ENCODE measurements at regions not wholly inside any gene's neighbourhood (a gene's known extent, or its start where the extent isn't known, plus 50 kb on each side); places are given as distances from the start of the nearest gene placed in this dataset.

DNA sequence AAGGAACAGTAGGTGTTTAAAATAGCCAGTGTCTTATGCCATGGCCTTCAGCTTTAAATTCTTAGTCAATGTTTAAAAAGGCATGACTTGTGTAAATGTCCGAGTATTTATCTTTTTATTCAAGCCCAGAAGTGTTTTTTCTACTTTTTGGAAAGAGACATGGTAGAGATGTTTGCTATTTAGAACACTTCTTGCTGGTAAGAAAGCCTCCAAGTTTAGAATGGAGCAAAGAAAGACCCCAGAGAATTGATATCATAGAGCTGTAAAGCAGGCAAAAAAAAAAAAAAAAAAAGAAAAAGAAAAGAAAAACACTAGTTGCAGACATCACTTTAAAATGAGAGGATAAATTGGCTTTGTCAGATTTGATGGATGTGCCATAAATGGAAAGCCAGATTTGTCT, 375.1 kb downstream of the TMEM167A start:
- DNase-seq (ENCODE audit: low read depth, low spot score), result no peak

DNA sequence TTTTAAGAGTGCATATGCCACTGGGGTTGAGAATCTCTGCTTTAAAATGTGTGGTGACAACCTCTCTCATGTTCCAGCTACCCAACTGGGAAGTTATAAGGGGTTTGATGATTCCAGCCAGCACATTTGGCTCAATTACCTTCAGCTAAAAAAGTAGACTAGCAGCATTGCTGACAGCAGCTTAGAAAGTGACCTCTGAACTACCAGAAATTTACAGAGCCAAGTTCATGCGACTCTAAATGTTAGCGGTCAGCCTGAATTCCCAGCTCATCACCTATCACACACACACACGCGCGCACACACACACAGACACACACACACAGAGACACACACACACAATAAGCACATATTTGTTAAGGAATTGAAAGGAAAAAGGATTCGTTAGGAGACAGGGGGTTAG, 377.5 kb downstream of the TMEM167A start:
- DNase-seq (ENCODE audit: low read depth, low spot score), result no peak

DNA sequence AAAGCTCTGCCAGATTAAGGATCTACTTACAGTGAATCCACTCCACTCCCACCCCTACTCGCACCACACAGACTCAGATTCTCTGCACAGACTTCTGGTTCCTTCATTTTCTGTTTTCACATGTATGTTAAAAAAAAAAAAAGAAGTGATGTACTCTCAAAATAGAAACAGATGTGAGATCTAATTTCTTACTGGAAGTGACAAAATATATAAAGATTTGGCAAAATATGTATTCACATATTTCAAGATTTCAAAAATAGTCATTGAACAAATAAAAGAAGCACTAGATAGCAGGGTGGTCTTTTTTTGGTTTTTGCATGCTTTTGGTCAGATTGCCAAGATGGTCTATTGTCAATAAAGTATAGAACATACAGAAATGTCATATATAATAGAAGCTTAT, 379.2 kb downstream of the TMEM167A start:
- no peak for DNase-seq (ENCODE audit: low read depth, low spot score)

DNA sequence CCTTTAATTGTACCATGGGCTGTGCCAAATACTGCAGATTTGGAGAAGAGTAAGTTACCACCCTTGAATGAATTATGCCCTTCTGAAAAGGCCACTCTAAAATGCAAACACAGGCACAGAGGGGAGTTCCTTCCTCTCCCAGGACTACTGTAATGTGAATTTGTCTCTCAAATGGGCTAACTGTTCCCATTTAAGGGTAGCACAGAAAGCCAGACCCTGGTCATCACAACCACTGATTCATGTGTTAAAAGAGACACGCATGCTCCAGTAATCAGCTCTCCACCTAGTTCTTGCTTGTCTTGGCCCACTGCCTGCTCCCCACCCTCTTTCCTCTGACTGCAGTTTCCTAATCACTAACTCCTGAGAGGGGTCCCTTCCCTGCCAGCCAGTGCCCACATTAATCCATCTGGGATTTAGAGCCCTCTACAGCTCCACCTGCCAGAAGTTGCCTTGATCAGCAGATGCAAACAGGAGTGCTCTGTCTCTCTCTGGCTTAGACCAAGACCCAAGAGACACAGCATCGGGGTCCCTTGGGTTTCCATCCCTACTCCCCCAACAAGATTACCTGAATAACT, 382.4 kb downstream of the TMEM167A start:
- DNase-seq (ENCODE audit: low read depth, low spot score), result no peak

DNA sequence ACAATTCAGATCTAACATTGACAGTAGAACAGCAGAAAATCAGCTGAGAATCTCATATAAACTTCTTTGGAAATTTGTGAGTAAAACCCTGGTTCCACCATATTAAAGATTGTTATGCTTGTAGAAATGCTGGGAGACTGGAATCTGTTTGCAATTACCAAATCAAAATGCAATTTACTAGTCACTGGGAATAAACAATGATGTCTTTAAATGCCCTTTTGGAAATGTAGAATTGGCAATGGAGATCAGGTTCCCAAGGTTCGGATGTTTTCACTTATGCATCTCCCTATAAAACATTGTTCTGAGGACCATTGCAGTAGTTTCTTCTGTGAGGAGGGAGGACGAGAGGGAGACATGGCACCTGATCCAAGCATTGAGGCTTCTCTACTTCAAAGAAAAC, 384.4 kb downstream of the TMEM167A start:
- no peak for DNase-seq (ENCODE audit: low read depth, low spot score)

DNA sequence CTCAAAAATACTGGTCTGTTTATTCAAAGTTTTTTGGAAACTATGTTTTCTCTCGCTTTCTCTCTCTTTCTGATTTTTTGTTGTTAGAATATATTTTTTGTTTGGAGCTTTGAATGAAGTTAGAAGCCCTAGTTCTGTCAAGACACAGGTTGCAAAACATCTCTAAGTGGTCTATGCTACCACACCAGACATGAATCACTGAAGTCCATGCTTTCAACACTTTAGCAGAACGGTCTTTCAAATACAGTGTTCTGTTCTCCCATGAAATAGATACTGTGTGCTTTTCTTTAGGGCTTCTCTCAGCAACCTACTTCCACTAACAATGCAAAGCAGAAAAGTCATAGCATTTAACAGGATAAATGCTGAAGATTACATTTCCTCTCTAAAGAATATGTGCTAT, 392.5 kb downstream of the TMEM167A start:
- no peak for DNase-seq (ENCODE audit: low read depth, low spot score)

DNA sequence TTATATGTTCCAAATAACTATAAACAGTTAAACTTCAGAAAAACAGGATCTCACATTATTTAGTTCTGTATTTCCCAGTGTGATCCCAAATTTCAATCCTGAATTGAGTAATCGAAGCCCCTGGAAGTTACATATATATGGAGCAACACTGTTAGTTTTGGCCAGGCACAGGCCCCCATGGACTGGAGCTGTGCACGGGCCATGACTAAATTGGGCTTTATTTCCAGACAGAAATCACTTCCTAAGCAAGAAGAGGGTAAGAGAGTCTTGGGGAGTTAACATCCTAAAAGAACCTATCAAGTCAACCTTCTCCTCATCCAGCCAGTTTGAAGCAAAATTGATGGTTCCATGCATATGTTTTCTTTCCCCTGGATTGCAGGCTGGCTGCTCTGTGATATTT, 393.0 kb downstream of the TMEM167A start:
- DNase-seq (ENCODE audit: low read depth, low spot score), result no peak

DNA sequence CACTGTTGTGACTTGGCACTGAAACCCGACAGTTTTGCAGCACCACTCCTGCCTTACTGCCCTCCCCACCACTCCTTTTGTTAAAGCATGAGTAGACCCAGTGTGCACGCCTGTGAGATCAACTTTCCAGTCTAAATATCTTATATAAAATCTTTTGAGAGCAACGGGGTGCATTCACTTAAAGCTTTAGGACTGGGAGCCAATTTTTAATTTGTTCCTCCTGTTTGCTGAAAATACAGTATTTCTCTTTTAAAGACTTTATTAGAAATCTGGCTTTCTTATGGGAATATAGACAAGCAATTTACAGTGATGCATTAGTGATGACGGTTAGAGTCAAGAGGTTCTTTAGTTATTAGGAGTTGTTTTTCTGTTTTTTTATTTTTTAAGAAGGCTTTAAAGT, 397.5 kb downstream of the TMEM167A start:
- DNase-seq (ENCODE audit: low read depth, low spot score), result no peak

DNA sequence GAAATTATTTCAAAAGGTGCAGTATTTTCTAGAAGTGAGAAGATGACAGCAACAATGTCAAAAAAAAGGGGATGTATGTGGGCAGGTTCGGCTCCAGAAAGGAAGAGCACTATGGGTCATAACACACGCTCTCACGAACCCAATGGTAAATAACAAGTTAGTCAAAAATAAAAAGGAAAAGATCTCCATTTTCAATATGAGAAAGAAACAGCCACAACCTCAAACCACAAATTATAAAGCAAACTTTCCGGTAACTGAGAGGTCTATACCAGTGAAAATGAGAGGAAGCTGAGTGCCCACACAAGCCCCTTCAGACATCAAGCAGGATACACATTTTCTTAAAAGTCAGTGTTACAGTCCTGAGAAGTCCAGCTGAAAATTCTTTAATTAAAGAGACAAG, 398.5 kb upstream of the RPS23 start:
- no peak for DNase-seq (ENCODE audit: low read depth, low spot score)

DNA sequence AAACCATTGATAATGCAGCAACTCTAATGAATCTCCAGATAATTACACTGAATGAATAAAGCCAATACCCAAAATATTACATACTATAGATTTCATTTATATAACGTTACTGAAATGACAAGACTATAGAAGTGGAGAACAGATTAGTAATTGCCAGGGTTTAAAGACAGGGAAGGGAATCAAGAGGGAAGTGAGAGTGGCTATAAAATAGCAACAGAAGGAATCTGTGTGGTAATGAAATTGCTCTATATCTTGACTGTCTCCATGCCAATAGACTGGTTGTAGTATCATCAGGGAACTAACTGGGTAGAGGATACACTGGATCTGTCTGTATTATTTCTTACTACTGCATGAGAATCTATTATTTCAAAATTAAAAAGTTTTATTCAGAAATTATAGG, 396.5 kb upstream of the RPS23 start:
- no peak for DNase-seq (ENCODE audit: low read depth, low spot score)

DNA sequence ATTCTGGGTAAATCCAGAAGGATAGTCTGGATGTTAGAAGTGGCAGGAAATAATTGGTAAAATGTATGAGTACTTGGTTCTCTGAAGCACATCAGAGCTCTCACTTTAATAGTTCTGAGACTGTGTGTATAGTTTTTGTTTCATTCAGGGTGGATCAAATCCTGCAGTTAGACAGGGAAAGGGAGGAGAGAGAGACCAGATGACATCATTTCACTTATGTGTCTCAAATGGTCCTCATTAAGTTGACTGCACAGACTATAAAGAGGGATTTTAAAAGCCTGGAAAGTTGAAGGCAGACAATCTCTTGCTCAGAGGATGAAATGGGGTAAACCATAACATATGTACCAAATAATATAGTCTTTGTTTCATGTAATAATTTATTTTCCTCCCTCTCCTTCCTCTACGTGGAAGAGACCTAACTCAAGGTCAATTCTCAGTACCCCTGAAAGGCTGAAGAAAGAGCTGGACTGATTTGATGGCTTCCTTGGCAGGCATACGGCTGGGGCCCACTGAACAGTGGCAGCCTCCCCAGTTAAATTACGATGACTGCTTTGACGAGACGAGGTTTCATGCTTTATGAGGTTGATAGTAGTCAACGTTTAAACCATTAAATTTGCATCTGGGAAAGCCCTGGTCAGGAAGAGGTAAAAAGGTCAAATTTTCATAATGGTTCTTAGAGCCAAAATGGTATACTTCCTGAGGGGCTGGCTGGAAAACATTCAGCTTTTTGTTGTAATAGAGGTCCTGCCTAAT, 395.1 kb upstream of the RPS23 start:
- no peak for DNase-seq (ENCODE audit: low read depth, low spot score)

DNA sequence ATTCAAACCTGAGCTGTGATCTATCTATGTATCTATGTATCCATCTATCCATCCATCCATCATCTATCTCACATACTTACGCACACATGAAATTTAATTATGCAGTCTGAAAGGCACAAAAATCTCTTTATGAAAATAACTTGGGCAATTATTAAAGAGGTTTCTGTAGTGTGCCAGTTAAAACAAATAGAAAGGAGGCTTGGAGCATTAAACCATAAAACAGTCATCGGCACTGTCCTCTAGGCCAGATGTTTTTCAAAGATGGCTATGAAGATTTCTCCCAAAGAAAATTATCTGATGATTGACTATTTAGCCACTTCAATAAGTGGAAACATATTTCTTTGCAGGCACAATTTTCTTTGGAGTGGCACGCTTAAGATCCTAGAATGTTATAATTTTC, 392.5 kb upstream of the RPS23 start:
- DNase-seq (ENCODE audit: low read depth, low spot score), result no peak

DNA sequence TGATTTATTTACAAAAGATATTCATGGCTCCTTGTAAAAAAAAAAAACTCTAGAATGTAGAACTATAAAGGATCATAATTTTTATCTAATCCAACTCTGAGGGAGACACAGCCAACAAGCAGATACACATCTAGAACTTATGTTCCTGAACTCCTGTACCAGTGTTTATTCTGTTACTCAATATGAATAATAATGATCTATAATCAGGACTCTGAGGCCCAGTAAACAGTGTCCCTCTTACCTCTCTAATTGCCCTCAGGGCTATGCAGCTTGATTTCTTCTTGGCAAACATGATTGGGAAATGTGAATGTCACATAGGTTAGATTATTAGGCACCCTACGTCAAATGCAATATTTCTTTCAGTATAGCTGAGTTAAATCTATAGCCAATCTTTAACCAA, 391.6 kb upstream of the RPS23 start:
- DNase-seq (ENCODE audit: low read depth, low spot score), result no peak

DNA sequence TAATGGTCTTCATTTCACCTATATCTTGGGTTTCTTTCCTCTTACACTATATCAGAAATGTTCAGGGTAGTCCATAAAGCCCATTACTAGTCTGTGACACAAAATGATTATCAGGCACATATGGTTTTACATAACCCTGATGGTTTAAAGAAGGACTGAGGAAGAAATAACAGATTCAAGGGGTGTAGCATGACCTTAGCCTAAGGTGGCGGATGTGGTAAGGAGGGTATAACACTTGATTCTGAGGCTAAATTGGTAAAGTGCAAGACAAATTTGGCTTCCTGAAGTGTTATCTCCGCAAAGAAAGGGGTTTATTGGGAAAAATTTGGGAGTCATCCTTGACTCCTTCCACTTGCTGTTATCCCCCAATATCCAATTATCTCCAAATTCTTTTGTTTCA, 388.2 kb upstream of the RPS23 start:
- DNase-seq (ENCODE audit: low read depth, low spot score), result no peak

DNA sequence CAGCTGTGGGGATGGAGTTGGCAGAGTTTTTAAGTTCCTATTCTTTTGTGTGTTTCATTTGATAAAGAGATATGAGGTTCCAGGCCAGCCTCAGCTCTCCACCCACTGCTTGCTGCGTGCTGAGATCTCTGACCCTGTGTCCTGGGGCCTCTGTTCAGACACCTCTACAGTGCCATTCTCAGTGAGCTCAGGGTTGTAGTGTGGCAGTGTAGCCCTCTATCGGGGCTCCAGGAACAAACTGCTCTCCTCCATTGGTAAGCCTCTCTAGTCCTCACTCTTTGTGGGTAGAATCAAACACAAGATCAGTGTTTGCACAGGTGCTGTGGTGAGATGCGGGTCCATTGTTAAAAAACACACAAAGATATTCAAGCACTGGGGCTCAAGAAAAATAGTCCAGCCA, 386.6 kb upstream of the RPS23 start:
- no peak for DNase-seq (ENCODE audit: low read depth, low spot score)

DNA sequence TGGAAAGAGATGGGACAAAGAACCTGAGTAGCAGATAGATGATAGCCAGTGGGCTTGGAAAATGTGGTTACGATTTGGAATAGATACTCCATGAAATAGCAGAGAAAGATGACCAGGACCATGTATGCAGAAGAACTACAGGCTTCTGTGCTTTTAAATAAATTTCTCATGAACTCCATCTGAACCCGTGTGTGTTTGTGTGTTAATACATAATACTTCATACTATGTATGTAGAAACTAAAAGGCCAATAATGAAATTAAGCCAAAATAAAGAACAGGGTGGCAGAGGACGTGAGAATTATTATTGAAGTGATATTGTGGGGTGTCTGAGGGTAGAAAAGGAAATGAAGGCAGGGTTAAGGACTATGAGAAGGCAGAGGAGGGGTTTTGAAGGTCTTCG, 385.1 kb upstream of the RPS23 start:
- no peak for DNase-seq (ENCODE audit: low read depth, low spot score)

DNA sequence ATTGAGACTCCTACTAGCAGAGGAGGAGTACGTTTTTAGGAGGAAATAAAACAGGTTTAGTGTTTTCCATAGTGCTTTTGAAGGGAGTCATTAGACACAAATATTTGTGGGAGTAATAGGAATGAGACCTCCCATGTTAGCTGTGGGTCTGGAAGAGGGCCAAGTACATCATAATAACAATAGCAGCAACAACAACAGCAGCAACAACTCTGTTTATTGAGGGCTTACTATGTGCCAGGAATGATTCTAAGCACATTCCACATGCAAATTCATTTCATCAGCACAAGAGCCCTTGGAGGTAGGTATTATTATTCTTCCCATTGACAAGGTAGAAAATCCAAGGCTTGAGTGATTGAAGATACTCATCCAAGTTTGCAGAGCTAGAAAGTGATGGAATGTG, 384.2 kb upstream of the RPS23 start:
- DNase-seq (ENCODE audit: low read depth, low spot score), result no peak

DNA sequence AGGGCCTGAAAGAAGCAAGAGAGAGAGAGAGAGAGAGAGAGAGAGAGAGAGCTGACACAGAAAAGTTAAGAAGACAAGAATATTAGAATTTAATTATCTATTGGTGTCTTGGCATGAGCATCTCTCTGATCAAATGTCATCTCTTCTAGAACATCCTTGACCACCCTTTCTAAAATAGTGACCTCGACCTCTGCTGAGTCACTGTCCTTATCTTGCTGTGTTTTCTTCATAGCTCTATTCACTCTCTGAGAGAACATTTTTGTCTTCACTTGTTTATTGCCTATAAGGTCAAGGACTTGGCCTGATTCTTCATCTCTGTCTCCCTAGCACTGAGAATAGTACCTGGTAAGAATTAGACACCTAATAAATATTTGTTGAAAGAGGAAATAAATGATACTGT, 383.8 kb upstream of the RPS23 start:
- no peak for DNase-seq (ENCODE audit: low read depth, low spot score)

DNA sequence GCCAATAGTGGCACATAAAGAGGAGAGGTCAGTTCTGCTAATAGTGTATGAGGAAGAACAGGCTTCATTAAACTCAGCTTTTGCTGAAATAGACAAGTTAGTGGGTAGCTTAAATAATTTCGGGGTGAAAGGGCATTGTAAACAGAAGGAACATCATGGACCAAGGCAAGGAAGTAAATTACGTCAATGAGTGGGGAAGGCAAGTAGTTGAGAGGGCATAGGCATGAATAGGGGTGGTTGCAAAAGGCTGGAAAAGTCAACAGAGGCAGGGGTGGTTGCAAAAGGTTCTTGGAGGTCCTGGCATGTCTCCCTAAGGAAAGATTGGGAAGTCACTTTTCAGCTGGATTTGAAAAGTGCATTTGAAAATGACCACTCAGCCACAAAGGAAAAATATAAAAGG, 383.3 kb upstream of the RPS23 start:
- DNase-seq (ENCODE audit: low read depth, low spot score), result no peak

DNA sequence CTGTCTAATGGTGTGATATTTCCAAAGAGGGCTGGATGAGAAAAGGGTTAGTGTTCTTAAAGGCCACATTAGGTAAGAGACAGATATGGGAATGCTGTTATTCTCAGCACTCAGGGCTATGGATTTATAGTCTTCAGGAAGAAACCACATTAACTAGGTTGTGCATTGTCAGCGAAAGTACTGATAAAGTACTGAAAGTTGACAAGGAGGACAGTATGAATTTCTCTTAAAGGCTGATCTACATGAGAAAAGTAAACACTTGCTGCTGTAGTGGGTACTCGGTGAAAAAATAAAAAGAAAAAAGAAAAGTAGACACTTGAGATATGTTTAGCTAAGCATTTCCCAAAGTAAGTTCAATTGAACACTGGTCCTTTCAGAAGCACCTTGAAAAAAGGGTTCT, 381.0 kb upstream of the RPS23 start:
- DNase-seq (ENCODE audit: low read depth, low spot score), result no peak

DNA sequence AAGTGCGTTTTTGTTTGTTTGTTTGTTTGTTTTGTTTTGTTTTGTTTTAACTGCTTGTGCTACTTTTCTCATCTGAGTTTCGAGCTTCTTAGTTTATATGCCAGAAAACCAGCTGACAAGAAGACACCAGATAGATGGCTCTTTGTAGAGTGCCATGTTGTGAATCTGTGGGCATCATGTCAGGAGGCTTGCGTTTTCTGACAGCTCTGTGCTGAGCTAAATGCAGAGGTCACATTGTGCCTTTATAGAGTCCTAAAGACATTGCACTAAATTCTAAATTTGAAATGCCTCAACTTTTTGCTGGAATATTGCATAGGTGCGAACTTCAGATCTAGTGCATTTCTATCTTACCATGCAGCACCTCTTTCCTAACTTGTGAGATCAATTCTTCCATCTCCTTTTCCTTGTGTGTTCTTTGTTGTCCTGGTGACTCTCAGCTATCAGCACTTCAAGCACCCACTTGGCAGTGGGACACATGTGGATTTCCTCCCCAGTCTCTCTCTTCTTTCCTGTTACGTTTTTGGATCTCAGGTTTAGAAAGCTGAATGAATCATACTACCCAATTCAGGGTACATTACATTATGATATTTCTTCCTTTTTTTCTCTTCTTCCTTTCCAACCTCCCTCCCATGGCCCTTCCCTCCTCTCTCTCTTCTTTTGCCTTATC, 379.0 kb upstream of the RPS23 start:
- no peak for DNase-seq (ENCODE audit: low read depth, low spot score)

DNA sequence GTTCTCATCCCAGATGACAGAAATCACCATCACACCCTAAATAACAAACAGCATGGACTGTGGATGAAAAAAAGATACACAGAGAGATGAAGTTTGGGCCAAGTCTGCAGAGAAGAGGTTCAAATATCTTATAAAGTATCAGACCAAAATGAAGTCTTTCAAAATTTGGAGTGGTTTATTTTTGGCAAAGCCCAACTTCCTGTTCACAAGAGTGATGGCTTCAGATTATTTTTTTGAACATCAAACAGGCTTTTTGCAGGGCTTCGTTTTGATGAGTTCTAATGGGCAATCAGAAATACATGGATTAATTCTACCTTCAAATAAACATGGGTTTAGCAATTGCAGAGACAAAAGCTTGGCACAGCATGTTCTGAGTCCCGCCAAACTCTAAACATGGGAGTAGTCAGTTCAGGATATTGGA, 378.2 kb upstream of the RPS23 start:
- DNase-seq (ENCODE audit: low read depth, low spot score), result no peak

DNA sequence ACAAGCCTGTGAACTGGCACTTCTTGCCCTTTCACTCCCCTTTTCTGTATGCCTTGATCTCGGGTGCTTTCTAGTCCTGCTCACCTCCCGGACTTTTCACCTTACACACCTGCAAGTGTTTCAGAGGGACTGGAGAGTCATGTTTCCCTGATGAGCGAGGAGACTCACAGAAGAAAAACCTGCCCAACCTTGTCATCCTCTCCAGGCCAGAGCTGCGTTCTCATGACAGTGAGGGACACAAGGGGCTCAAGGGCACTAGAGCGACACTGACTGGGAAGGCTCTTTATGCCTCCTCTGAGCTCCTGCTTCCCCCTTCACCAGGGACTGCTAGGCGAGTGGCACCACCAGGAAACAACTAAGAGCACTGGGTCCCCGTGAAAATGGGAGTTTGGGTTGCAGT, 376.9 kb upstream of the RPS23 start:
- DNase-seq (ENCODE audit: low read depth, low spot score), result no peak
